ENCODE measurements at regions not wholly inside any gene's neighbourhood (a gene's known extent, or its start where the extent isn't known, plus 50 kb on each side); places are given as distances from the start of the nearest gene placed in this dataset.

GRCh38 chr18:45191795-45192194, 423.5 kb upstream of the SLC14A2 start:
- TF ChIP-seq FOXM1 (IDR thresholded peaks at IDR 0.05; ENCODE audit: borderline replicate concordance, low read depth) (no peak), TEAD4 (IDR thresholded peaks at IDR 0.05) (no peak), CEBPB (IDR thresholded peaks at IDR 0.05) (no peak), MAX (IDR thresholded peaks at IDR 0.05) (no peak), RAD21 (IDR thresholded peaks at IDR 0.05; ENCODE audit: low read depth) (no peak), EP300 (IDR thresholded peaks at IDR 0.05; ENCODE audit: borderline replicate concordance) (no peak), CREB1 (IDR thresholded peaks at IDR 0.05; ENCODE audit: low read depth) (no peak), TAF1 (IDR thresholded peaks at IDR 0.05; ENCODE audit: low read depth) (no peak), YY1 (IDR thresholded peaks at IDR 0.05; ENCODE audit: low read depth) (no peak), REST (IDR thresholded peaks at IDR 0.05; ENCODE audit: low read depth) (no peak), ZBTB7A (IDR thresholded peaks at IDR 0.05; ENCODE audit: low read depth) (no peak)
